HL-60 (cell line): ENCODE measurements at regions not wholly inside any gene's neighbourhood (a gene's known extent, or its start where the extent isn't known, plus 50 kb on each side); places are given as distances from the start of the nearest gene placed in this dataset.

Experiments used
- DNase-seq, 2 experiments: peaks; one replicate each; pipeline ENCODE4 v3.0.0-alpha.2; 2010 to 2020; ENCODE audit warnings: low read depth in 1 of 2, low spot score in 1 of 2
- H3K27ac ChIP-seq: fragments of 250-450 bp; sonication (Bioruptor Pico); replicated peaks from 2 replicates; pipeline ENCODE4 v1.5.1; 2020; ENCODE audit warnings: mild to moderate bottlenecking, moderate library complexity
- H3K27me3 ChIP-seq: fragments of 250-450 bp; sonication (Bioruptor Pico); 2 replicates; pipeline ENCODE4 v1.5.1; 2021; ENCODE audit warnings: mild to moderate bottlenecking, moderate library complexity; ENCODE audit not compliant: insufficient read depth, poor library complexity, severe bottlenecking
- H3K4me3 ChIP-seq: replicated peaks from 2 replicates; pipeline ENCODE4 v1.5.1; 2011; ENCODE audit warnings: mild to moderate bottlenecking, control low read depth, low read length; ENCODE audit not compliant: insufficient read depth
- CTCF ChIP-seq: IDR thresholded peaks from one replicate; pipeline ENCODE4 v1.5.1; 2011; ENCODE audit warnings: low read length, control low read depth, inconsistent platforms; ENCODE audit not compliant: insufficient read depth
- GABPA ChIP-seq: IDR thresholded peaks from 2 replicates; pipeline ENCODE4 v1.6.1; 2012; ENCODE audit warnings: low read depth
- POLR2AphosphoS5 ChIP-seq: IDR thresholded peaks from 2 replicates; pipeline ENCODE4 v1.6.1; 2012; ENCODE audit warnings: low read depth
- REST ChIP-seq: IDR thresholded peaks from 2 replicates; pipeline ENCODE4 v1.6.1; 2012; ENCODE audit warnings: low read depth; ENCODE audit not compliant: insufficient replicate concordance
- SPI1 ChIP-seq: IDR thresholded peaks from 2 replicates; pipeline ENCODE4 v1.6.1; 2012; ENCODE audit warnings: low read depth, mild to moderate bottlenecking, borderline replicate concordance

- H3K27ac ChIP-seq: peak overlapping the region; percentile 54; the same call in 1 of the 2 replicates
- no peak for DNase-seq
- H3K4me3 ChIP-seq: no peak overlapping the region
- no peaks in the 10 kb centered on the region for H3K27me3 ChIP-seq
- TF ChIP-seq SPI1 (no peak), CTCF (no peak), GABPA (no peak), POLR2AphosphoS5 (no peak), REST (no peak)
Observed at GRCh38 chr20:23223908-23224580, 126.5 kb upstream of the NXT1 start.

GRCh38 chr20:23222531-23223200 lies 127.9 kb upstream of the NXT1 start:
- no peak overlapping the region for H3K4me3 ChIP-seq
- TF ChIP-seq CTCF: no peak
- TF ChIP-seq SPI1: no peak
- TF ChIP-seq POLR2AphosphoS5: no peak
- H3K27me3 ChIP-seq: no peaks in the 10 kb centered on the region
- no peak overlapping the region for H3K27ac ChIP-seq
- DNase-seq: no peak

- no peak overlapping the region for H3K27ac ChIP-seq
- no peak for TF ChIP-seq POLR2AphosphoS5
- peak; percentile 12; the same call in 1 of the 2 replicates for TF ChIP-seq SPI1
- no peaks in the 10 kb centered on the region for H3K27me3 ChIP-seq
- DNase-seq: no peak
- H3K4me3 ChIP-seq: no peak overlapping the region
Observed at GRCh38 chr20:23217023-23217422, 130.9 kb upstream of the CD93 start.

- H3K27ac ChIP-seq: no peak overlapping the region
- H3K27me3 ChIP-seq: no peaks in the 10 kb centered on the region
- no peak for DNase-seq
- no peak overlapping the region for H3K4me3 ChIP-seq
- TF ChIP-seq SPI1: no peak
- no peak for TF ChIP-seq GABPA
- TF ChIP-seq CTCF: no peak
- no peak for TF ChIP-seq POLR2AphosphoS5
- TF ChIP-seq REST: no peak
Observed at GRCh38 chr20:23215344-23215995, 129.3 kb upstream of the CD93 start.
